Keratinocyte (primary cell): ENCODE measurements at regions not wholly inside any gene's neighbourhood (a gene's known extent, or its start where the extent isn't known, plus 50 kb on each side); places are given as distances from the start of the nearest gene placed in this dataset.
"Not testable (repeated sequence)": the region's sequence is repeated elsewhere in the genome, so short reads cannot be mapped to it uniquely, and the experiment has no call there.

ENCODE experiments used
- EZH2 ChIP-seq: IDR thresholded peaks from one replicate; pipeline ENCODE4 v1.6.1; 2012; ENCODE audit warnings: inconsistent platforms, mild to moderate bottlenecking, low read length, moderate library complexity
- TF ChIP-seq, protein P1 (sequence below), 3 experiments: IDR thresholded peaks in 1 of 3; conservative IDR thresholded peaks in 1 of 3; optimal IDR thresholded peaks in 1 of 3; 2 replicates in 2 of 3; 3 replicates in 1 of 3; pipeline versions ENCODE3 to v1.5.1; 2011; ENCODE audit warnings: low read length in 3 of 3, mild to moderate bottlenecking in 3 of 3, moderate library complexity in 2 of 3, control low read depth in 1 of 3, inconsistent platforms in 1 of 3; ENCODE audit not compliant: insufficient read depth in 2 of 3; ENCODE audit errors: extremely low read depth in 1 of 3

- not testable (repeated sequence) for TF ChIP-seq EZH2
- TF ChIP-seq, protein P1, sequence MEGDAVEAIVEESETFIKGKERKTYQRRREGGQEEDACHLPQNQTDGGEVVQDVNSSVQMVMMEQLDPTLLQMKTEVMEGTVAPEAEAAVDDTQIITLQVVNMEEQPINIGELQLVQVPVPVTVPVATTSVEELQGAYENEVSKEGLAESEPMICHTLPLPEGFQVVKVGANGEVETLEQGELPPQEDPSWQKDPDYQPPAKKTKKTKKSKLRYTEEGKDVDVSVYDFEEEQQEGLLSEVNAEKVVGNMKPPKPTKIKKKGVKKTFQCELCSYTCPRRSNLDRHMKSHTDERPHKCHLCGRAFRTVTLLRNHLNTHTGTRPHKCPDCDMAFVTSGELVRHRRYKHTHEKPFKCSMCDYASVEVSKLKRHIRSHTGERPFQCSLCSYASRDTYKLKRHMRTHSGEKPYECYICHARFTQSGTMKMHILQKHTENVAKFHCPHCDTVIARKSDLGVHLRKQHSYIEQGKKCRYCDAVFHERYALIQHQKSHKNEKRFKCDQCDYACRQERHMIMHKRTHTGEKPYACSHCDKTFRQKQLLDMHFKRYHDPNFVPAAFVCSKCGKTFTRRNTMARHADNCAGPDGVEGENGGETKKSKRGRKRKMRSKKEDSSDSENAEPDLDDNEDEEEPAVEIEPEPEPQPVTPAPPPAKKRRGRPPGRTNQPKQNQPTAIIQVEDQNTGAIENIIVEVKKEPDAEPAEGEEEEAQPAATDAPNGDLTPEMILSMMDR (optimal IDR thresholded peaks at IDR 0.05 in 1 of 3, IDR thresholded peaks at IDR 0.05 in 1 of 3, conservative IDR thresholded peaks at IDR 0.05 in 1 of 3; ENCODE audit: extremely low read depth in 1 of 3, insufficient read depth in 2 of 3, low read length in 3 of 3), result not testable (repeated sequence)
These were observed 578.5 kb upstream of the ADGRB3 start for GRCh38 chr6:68056596-68056995.
